ENCODE measurements at regions not wholly inside any gene's neighbourhood (a gene's known extent, or its start where the extent isn't known, plus 50 kb on each side); places are given as distances from the start of the nearest gene placed in this dataset.

GRCh38 chr4:153929675-153930074 lies 140.8 kb upstream of the SFRP2 start:
- TF ChIP-seq POLR2A (IDR thresholded peaks at IDR 0.05; ENCODE audit: low read depth, low read length) (no peak), POLR2AphosphoS5 (IDR thresholded peaks at IDR 0.05; ENCODE audit: low read depth, low read length) (no peak), TAF1 (IDR thresholded peaks at IDR 0.05; ENCODE audit: borderline replicate concordance, low read depth, low read length) (no peak)
